ENCODE measurements at regions not wholly inside any gene's neighbourhood (a gene's known extent, or its start where the extent isn't known, plus 50 kb on each side); places are given as distances from the start of the nearest gene placed in this dataset.

DNA sequence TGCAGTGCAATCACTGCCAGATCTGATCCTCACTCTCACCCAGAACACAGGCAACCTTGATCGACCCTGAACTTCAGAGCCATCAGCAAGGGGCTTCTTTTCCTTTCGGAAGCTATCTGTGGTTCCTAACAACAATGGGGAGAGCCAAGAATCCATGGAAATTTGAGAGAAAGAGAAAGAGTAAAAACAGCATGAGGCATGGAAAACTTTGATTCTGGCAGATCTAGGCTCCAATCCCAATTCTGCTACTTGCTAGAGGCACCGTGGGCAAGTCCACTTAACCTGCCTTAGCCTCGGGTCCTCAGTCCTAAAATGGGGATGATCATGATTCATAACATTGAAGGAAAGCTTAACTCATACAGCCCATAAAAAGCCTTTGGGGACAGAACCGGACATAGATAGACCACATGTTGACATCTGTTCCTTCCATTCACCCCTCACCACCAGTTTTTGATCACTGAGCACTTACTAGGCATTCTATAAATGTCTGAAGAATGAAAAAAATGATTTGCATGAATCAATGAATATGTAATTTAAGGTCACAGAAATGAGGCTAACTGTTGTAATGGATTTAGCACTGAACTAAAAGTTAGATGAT is 605.7 kb upstream of the CFAP20DC start:
- Histone ChIP-seq H3K9me3 (ENCODE audit: control insufficient read depth in 2 of 2, insufficient read depth in 1 of 2, low read length in 1 of 2) (peaks cover 0 to 4% of the 10 kb centered on the region in 2 donors), H3K36me3 (ENCODE audit: control insufficient read depth in 2 of 2, insufficient read depth in 2 of 2, low read length in 1 of 2) (no peaks in the 10 kb centered on the region), H3K27me3 (ENCODE audit: control insufficient read depth in 2 of 2, insufficient read depth in 1 of 2, low read length in 1 of 2) (no peaks in the 10 kb centered on the region), H3K4me3 (ENCODE audit: low read length in 2 of 2) (no peak overlapping the region), H3K27ac (ENCODE audit: low read depth in 1 of 2, low read length in 1 of 2) (no peak overlapping the region), H3K4me1 (ENCODE audit: control insufficient read depth in 2 of 2, insufficient read depth in 2 of 2, low read length in 2 of 2) (peaks cover 0 to 3% of the 10 kb centered on the region in 2 donors)
- DNase-seq (ENCODE audit: low read depth in 6 of 9, low spot score in 9 of 9): no peak
- WGBS: 96% methylated on average over 5 of the region's 5 CpGs

- Histone ChIP-seq H3K27me3 (ENCODE audit: control insufficient read depth in 2 of 2, insufficient read depth in 1 of 2, low read length in 1 of 2) (no peaks in the 10 kb centered on the region), H3K27ac (ENCODE audit: low read depth in 1 of 2, low read length in 1 of 2) (no peak overlapping the region), H3K4me1 (ENCODE audit: control insufficient read depth in 2 of 2, insufficient read depth in 2 of 2, low read length in 2 of 2) (peaks cover 0 to 3% of the 10 kb centered on the region in 2 donors), H3K4me3 (ENCODE audit: low read length in 2 of 2) (no peak overlapping the region), H3K9me3 (ENCODE audit: control insufficient read depth in 2 of 2, insufficient read depth in 1 of 2, low read length in 1 of 2) (peaks cover 0 to 4% of the 10 kb centered on the region in 2 donors), H3K36me3 (ENCODE audit: control insufficient read depth in 2 of 2, insufficient read depth in 2 of 2, low read length in 1 of 2) (no peaks in the 10 kb centered on the region)
- WGBS: 94% methylated on average over 12 of the region's 12 CpGs
- DNase-seq (ENCODE audit: low read depth in 6 of 9, low spot score in 9 of 9): no peak
Observed at GRCh38 chr3:59654480-59655417, 604.9 kb upstream of the CFAP20DC start.

- no peak overlapping the region for H3K4me3 ChIP-seq (ENCODE audit: low read length in 2 of 2)
- 91% methylated on average over 9 of the region's 9 CpGs for WGBS
- no peak for DNase-seq (ENCODE audit: low read depth in 6 of 9, low spot score in 9 of 9)
- no peaks in the 10 kb centered on the region for H3K36me3 ChIP-seq (ENCODE audit: control insufficient read depth in 2 of 2, insufficient read depth in 2 of 2, low read length in 1 of 2)
- no peaks in the 10 kb centered on the region for H3K27me3 ChIP-seq (ENCODE audit: control insufficient read depth in 2 of 2, insufficient read depth in 1 of 2, low read length in 1 of 2)
- H3K4me1 ChIP-seq (ENCODE audit: control insufficient read depth in 2 of 2, insufficient read depth in 2 of 2, low read length in 2 of 2): peaks cover 0 to 3% of the 10 kb centered on the region in 2 donors
- no peak overlapping the region for H3K27ac ChIP-seq (ENCODE audit: low read depth in 1 of 2, low read length in 1 of 2)
- H3K9me3 ChIP-seq (ENCODE audit: control insufficient read depth in 2 of 2, insufficient read depth in 1 of 2, low read length in 1 of 2): peaks cover 0 to 7% of the 10 kb centered on the region in 2 donors
Observed at GRCh38 chr3:59654123-59654479, 604.3 kb upstream of the CFAP20DC start.

DNA sequence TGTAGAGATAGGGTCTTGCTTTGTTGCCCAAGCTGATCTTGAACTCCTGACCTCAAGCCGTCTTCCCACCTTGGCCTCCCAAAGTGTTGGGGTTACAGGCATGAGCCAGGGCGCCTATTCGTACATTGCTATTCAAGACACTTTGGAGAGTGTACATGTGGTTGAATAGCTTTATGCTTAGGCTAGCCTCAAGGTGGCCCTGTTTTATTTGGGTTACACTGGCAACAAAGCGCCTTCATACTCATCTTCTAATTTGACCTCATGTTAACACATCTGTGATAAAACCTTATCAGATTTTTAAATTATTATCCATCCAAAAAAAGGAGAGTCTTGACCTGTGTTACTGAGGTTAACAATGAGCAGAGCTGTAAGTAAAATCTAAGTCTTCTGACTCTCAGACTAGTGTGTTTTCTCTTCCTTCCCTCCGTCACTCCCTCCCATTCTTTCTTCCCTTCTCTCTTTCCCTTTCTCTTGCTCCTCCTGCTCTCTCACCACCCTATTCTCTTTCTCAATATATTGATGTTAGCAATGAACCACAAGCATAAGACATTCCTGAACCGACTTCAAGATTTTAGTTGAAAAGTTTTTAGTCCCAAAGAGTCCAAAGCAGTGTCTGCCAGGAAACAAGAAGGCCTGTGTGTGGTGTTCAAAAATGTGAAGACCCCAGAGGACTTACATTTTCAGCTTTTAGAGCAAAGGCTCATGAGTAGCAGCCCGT is 603.7 kb upstream of the CFAP20DC start:
- Histone ChIP-seq H3K36me3 (ENCODE audit: control insufficient read depth in 2 of 2, insufficient read depth in 2 of 2, low read length in 1 of 2) (no peaks in the 10 kb centered on the region), H3K4me3 (ENCODE audit: low read length in 2 of 2) (no peak overlapping the region)

GRCh38 chr3:59644479-59645402 is 594.9 kb upstream of the CFAP20DC start:
- WGBS: 92% methylated on average over 7 of the region's 7 CpGs

More for the DNA sequence above, 603.7 kb upstream of the CFAP20DC start:
- H3K27me3 ChIP-seq (ENCODE audit: control insufficient read depth in 2 of 2, insufficient read depth in 1 of 2, low read length in 1 of 2): no peaks in the 10 kb centered on the region
- peaks cover 0 to 12% of the 10 kb centered on the region in 2 donors for H3K9me3 ChIP-seq (ENCODE audit: control insufficient read depth in 2 of 2, insufficient read depth in 1 of 2, low read length in 1 of 2)
- H3K4me1 ChIP-seq (ENCODE audit: control insufficient read depth in 2 of 2, insufficient read depth in 2 of 2, low read length in 2 of 2): peaks cover 0 to 3% of the 10 kb centered on the region in 2 donors
- no peak for DNase-seq (ENCODE audit: low read depth in 6 of 9, low spot score in 9 of 9)
- WGBS: 95% methylated on average over 7 of the region's 7 CpGs
- no peak overlapping the region for H3K27ac ChIP-seq (ENCODE audit: low read depth in 1 of 2, low read length in 1 of 2)

DNA sequence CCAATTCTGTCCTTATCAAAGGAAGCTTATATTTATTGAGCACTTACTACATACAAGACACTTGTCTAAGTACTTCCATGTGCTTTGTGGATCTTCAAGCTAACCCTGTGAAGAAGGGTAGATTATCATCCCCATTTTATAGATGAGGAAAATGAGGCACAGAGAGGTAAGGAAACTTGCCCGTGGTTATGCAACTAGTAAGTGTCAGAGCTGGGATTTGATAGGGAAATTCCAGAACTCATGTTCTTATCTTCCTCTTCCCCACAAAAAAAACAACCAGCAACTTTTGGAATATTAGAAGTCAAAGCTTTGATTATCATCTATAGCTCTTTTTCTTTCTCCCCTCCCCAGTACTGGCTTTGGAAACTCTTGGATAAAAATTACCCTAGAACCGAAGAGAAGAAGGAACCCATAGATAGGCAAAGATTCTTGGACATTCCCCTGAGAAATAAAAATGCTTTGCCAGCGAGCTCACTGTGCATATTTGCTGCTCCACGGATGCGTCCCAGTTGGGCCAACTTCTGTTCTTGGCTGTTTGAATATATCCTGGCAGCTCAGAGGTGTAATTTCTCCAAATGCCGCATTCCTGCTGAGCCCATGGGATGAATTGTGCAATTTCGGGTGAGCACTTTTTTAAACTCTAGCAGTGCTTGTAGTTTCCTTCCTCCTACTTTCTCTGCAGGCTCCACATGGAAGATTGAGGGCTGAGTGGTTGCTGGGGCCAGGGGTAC is 591.5 kb upstream of the CFAP20DC start:
- 84% methylated on average over 7 of the region's 7 CpGs for WGBS
- H3K36me3 ChIP-seq (ENCODE audit: control insufficient read depth in 2 of 2, insufficient read depth in 2 of 2, low read length in 1 of 2): no peaks in the 10 kb centered on the region
- H3K4me1 ChIP-seq (ENCODE audit: control insufficient read depth in 2 of 2, insufficient read depth in 2 of 2, low read length in 2 of 2): no peaks in the 10 kb centered on the region
- H3K27ac ChIP-seq (ENCODE audit: low read depth in 1 of 2, low read length in 1 of 2): no peak overlapping the region
- DNase-seq (ENCODE audit: low read depth in 6 of 9, low spot score in 9 of 9): no peak
- H3K27me3 ChIP-seq (ENCODE audit: control insufficient read depth in 2 of 2, insufficient read depth in 1 of 2, low read length in 1 of 2): peaks cover 0 to 10% of the 10 kb centered on the region in 2 donors
- H3K9me3 ChIP-seq (ENCODE audit: control insufficient read depth in 2 of 2, insufficient read depth in 1 of 2, low read length in 1 of 2): no peaks in the 10 kb centered on the region
- no peak overlapping the region for H3K4me3 ChIP-seq (ENCODE audit: low read length in 2 of 2)

More at GRCh38 chr3:59644479-59645402, 594.9 kb upstream of the CFAP20DC start:
- no peak overlapping the region for H3K4me3 ChIP-seq (ENCODE audit: low read length in 2 of 2)
- no peaks in the 10 kb centered on the region for H3K36me3 ChIP-seq (ENCODE audit: control insufficient read depth in 2 of 2, insufficient read depth in 2 of 2, low read length in 1 of 2)
- no peak overlapping the region for H3K27ac ChIP-seq (ENCODE audit: low read depth in 1 of 2, low read length in 1 of 2)
- peaks cover 0 to 11% of the 10 kb centered on the region in 2 donors for H3K9me3 ChIP-seq (ENCODE audit: control insufficient read depth in 2 of 2, insufficient read depth in 1 of 2, low read length in 1 of 2)
- H3K4me1 ChIP-seq (ENCODE audit: control insufficient read depth in 2 of 2, insufficient read depth in 2 of 2, low read length in 2 of 2): no peaks in the 10 kb centered on the region
- peaks cover 0 to 10% of the 10 kb centered on the region in 2 donors for H3K27me3 ChIP-seq (ENCODE audit: control insufficient read depth in 2 of 2, insufficient read depth in 1 of 2, low read length in 1 of 2)
- DNase-seq (ENCODE audit: low read depth in 6 of 9, low spot score in 9 of 9): no peak

- no peaks in the 10 kb centered on the region for H3K36me3 ChIP-seq (ENCODE audit: control insufficient read depth in 2 of 2, insufficient read depth in 2 of 2, low read length in 1 of 2)
- 94% methylated on average over 8 of the region's 8 CpGs for WGBS
- DNase-seq (ENCODE audit: low read depth in 6 of 9, low spot score in 9 of 9): no peak
- H3K4me3 ChIP-seq (ENCODE audit: low read length in 2 of 2): no peak overlapping the region
- no peak overlapping the region for H3K27ac ChIP-seq (ENCODE audit: low read depth in 1 of 2, low read length in 1 of 2)
- no peaks in the 10 kb centered on the region for H3K9me3 ChIP-seq (ENCODE audit: control insufficient read depth in 2 of 2, insufficient read depth in 1 of 2, low read length in 1 of 2)
- no peaks in the 10 kb centered on the region for H3K27me3 ChIP-seq (ENCODE audit: control insufficient read depth in 2 of 2, insufficient read depth in 1 of 2, low read length in 1 of 2)
- H3K4me1 ChIP-seq (ENCODE audit: control insufficient read depth in 2 of 2, insufficient read depth in 2 of 2, low read length in 2 of 2): no peaks in the 10 kb centered on the region
Observed at GRCh38 chr3:59632760-59633573, 583.1 kb upstream of the CFAP20DC start.

Data from thymus (tissue), 11 donors.